Sigmoid colon (tissue), 4 donors: ENCODE measurements at regions not wholly inside any gene's neighbourhood (a gene's known extent, or its start where the extent isn't known, plus 50 kb on each side); places are given as distances from the start of the nearest gene placed in this dataset.

ENCODE experiments used
- POLR2A ChIP-seq, 2 donors: fragments of 450-650 bp; IDR thresholded peaks; one replicate each; pipeline ENCODE4 v1.6.1; 2016; ENCODE audit warnings: antibody characterized with exemption in 2 of 2, mild to moderate bottlenecking in 2 of 2, moderate library complexity in 2 of 2
- POLR2AphosphoS5 ChIP-seq, 4 donors: sonication (generic); formaldehyde crosslinking; IDR thresholded peaks; one replicate each; pipeline ENCODE4 v1.6.1; 2017; ENCODE audit warnings: antibody characterized with exemption in 4 of 4
- TF ChIP-seq, protein P1 (sequence below), 4 experiments: fragments of 450-650 bp in 3 of 4; fragments of 200-600 bp in 1 of 4; IDR thresholded peaks; one replicate each; pipeline ENCODE4 v1.5.1; 2016 to 2019; ENCODE audit warnings: antibody characterized with exemption in 4 of 4, mild to moderate bottlenecking in 3 of 4, moderate library complexity in 2 of 4

GRCh38 chr4:152247271-152247975, 288.5 kb downstream of the FBXW7 start:
- TF ChIP-seq, protein P1, sequence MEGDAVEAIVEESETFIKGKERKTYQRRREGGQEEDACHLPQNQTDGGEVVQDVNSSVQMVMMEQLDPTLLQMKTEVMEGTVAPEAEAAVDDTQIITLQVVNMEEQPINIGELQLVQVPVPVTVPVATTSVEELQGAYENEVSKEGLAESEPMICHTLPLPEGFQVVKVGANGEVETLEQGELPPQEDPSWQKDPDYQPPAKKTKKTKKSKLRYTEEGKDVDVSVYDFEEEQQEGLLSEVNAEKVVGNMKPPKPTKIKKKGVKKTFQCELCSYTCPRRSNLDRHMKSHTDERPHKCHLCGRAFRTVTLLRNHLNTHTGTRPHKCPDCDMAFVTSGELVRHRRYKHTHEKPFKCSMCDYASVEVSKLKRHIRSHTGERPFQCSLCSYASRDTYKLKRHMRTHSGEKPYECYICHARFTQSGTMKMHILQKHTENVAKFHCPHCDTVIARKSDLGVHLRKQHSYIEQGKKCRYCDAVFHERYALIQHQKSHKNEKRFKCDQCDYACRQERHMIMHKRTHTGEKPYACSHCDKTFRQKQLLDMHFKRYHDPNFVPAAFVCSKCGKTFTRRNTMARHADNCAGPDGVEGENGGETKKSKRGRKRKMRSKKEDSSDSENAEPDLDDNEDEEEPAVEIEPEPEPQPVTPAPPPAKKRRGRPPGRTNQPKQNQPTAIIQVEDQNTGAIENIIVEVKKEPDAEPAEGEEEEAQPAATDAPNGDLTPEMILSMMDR (IDR thresholded peaks at IDR 0.05) = no peak
- TF ChIP-seq POLR2AphosphoS5 (IDR thresholded peaks at IDR 0.05) (no peak), POLR2A (IDR thresholded peaks at IDR 0.05) (no peak)
